ENCODE measurements at regions not wholly inside any gene's neighbourhood (a gene's known extent, or its start where the extent isn't known, plus 50 kb on each side); places are given as distances from the start of the nearest gene placed in this dataset.

DNA sequence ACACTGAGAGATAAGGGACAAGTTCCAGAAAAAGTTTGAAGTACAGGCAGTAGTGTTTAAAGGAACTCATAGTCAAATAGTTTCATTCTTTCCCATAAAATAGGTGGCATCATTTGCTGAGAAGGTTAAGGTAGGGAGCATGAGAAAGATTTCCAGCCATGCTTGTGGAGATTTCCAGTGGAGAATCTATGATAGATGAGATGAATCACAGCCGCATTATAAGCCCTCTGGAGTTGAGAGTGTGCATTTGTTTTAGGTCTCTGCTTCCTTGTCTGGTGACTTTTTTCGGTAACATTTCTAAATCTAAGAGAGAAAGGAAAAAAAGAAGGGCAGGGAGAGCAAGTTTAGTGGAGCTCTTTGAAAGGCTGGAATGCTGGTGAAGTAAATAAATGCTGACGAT lies 108.7 kb downstream of the DISP1 start:
- DNase-seq (ENCODE audit: low spot score), result no peak
- Histone ChIP-seq H3K36me3 (no peaks in the 10 kb centered on the region), H3K9me3 (no peaks in the 10 kb centered on the region), H3K4me1 (ENCODE audit: control insufficient read depth in 1 of 2, low read depth in 2 of 2) (peaks cover 0 to 7% of the 10 kb centered on the region in 2 donors), H3K27me3 (replicated peaks; ENCODE audit: insufficient read depth) (no peaks in the 10 kb centered on the region), H3K27ac (no peak overlapping the region), H3K4me3 (no peak overlapping the region)
- TF ChIP-seq CTCF (IDR thresholded peaks at IDR 0.05), result no peak
- no peak for ATAC-seq (ENCODE audit: insufficient number of reproducible peaks, low FRiP score, low read depth)

DNA sequence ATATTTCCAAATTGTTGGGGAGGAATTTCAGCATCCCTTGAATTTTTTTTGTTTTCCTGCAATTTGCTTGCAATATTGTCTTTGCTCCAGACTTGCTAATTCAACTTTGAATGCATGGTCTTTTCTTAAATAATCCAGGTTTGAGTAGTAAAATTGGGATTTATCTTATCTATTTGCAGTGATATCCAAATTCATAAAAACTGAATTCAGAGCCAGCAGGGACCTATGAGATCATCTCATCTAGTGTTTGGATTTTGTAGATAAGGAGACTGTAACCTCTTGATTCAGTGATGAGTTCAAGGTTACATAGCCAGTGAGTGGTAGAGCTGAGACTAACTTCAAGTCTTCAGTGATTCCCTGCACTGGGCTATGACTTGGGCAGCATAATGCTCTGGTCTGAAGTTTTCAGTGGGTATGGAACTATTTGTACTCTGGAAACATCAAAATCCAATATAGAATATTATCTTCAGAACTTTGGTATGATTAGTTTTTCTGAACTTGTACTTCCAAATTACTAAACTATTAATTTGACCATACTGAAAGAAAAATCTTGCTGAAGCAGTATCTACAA lies 109.4 kb downstream of the DISP1 start:
- no peak overlapping the region for H3K27ac ChIP-seq
- TF ChIP-seq CTCF (IDR thresholded peaks at IDR 0.05), result no peak
- H3K4me3 ChIP-seq, result no peak overlapping the region
- DNase-seq (ENCODE audit: low spot score) (no peak), ATAC-seq (ENCODE audit: insufficient number of reproducible peaks, low FRiP score, low read depth) (no peak)
- H3K4me1 ChIP-seq (ENCODE audit: control insufficient read depth in 1 of 2, low read depth in 2 of 2), result peaks cover 0 to 14% of the 10 kb centered on the region in 2 donors
- no peaks in the 10 kb centered on the region for H3K36me3 ChIP-seq
- H3K27me3 ChIP-seq (replicated peaks; ENCODE audit: insufficient read depth), result no peaks in the 10 kb centered on the region
- H3K9me3 ChIP-seq, result no peaks in the 10 kb centered on the region

DNA sequence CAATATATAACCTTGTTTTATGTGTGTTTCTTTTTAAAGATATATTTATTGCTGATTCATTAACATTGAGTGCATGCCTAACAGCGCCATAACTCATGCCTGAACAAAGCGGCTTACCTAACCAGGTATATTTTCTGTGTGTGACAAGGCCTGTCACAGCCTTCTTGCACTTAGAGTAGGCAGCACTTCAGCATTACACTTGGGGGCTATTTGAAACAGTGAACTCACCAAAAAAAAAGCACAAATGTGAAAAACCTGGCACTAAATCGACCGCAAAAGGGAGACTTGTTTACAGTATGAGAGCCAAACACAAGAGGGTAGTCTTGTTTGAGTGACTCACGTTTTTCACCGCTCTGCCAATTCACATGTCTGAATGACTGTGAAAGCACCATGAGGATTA lies 111.7 kb downstream of the DISP1 start:
- Histone ChIP-seq H3K9me3 (no peaks in the 10 kb centered on the region), H3K27ac (no peak overlapping the region), H3K36me3 (no peaks in the 10 kb centered on the region), H3K4me3 (no peak overlapping the region), H3K4me1 (ENCODE audit: control insufficient read depth in 1 of 2, low read depth in 2 of 2) (peaks cover 0 to 14% of the 10 kb centered on the region in 2 donors), H3K27me3 (replicated peaks; ENCODE audit: insufficient read depth) (no peaks in the 10 kb centered on the region)
- ATAC-seq (ENCODE audit: insufficient number of reproducible peaks, low FRiP score, low read depth) (no peak), DNase-seq (ENCODE audit: low spot score) (no peak)
- TF ChIP-seq CTCF (IDR thresholded peaks at IDR 0.05), result no peak

DNA sequence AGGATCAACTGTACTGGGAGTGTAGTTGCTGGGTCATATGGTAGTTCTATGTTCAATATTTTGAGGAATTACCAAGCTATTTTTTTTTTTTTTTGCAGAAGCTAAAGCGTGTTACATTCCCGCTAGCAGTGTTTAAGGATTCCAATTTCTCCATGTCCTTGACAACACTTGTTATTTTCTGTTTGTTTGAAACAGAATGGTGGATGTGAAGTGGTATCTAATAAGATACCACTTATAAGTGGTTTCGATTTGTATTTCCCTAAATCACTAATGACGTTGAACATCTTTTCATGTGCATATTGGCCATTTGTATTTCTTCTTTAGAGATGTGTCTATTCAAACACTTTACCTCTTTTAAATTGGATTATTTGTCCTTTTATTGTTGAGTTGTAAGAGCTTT lies 112.2 kb downstream of the DISP1 start:
- no peak for ATAC-seq (ENCODE audit: insufficient number of reproducible peaks, low FRiP score, low read depth)
- H3K36me3 ChIP-seq, result no peaks in the 10 kb centered on the region
- no peaks in the 10 kb centered on the region for H3K9me3 ChIP-seq
- no peak for TF ChIP-seq CTCF (IDR thresholded peaks at IDR 0.05)
- DNase-seq (ENCODE audit: low spot score), result no peak
- H3K4me3 ChIP-seq, result no peak overlapping the region
- H3K27me3 ChIP-seq (replicated peaks; ENCODE audit: insufficient read depth), result no peaks in the 10 kb centered on the region
- H3K4me1 ChIP-seq (ENCODE audit: control insufficient read depth in 1 of 2, low read depth in 2 of 2), result peaks cover 0 to 14% of the 10 kb centered on the region in 2 donors
- H3K27ac ChIP-seq, result no peak overlapping the region

GRCh38 chr1:222928212-222928611 lies 113.4 kb downstream of the DISP1 start:
- ATAC-seq (ENCODE audit: insufficient number of reproducible peaks, low FRiP score, low read depth) (no peak), DNase-seq (ENCODE audit: low spot score) (no peak)
- H3K36me3 ChIP-seq, result no peaks in the 10 kb centered on the region
- H3K4me3 ChIP-seq, result peak overlapping the region; percentile 10
- H3K27me3 ChIP-seq (replicated peaks; ENCODE audit: insufficient read depth), result no peaks in the 10 kb centered on the region
- H3K9me3 ChIP-seq, result no peaks in the 10 kb centered on the region
- peaks cover 0 to 14% of the 10 kb centered on the region in 2 donors for H3K4me1 ChIP-seq (ENCODE audit: control insufficient read depth in 1 of 2, low read depth in 2 of 2)
- H3K27ac ChIP-seq, result no peak overlapping the region
- TF ChIP-seq CTCF (IDR thresholded peaks at IDR 0.05), result no peak
